HT1080 (cell line): ENCODE measurements at regions not wholly inside any gene's neighbourhood (a gene's known extent, or its start where the extent isn't known, plus 50 kb on each side); places are given as distances from the start of the nearest gene placed in this dataset.

Experiments used
- DNase-seq: peaks from one replicate; pipeline ENCODE4 v3.0.0-alpha.2; 2015; ENCODE audit warnings: low read depth

DNA sequence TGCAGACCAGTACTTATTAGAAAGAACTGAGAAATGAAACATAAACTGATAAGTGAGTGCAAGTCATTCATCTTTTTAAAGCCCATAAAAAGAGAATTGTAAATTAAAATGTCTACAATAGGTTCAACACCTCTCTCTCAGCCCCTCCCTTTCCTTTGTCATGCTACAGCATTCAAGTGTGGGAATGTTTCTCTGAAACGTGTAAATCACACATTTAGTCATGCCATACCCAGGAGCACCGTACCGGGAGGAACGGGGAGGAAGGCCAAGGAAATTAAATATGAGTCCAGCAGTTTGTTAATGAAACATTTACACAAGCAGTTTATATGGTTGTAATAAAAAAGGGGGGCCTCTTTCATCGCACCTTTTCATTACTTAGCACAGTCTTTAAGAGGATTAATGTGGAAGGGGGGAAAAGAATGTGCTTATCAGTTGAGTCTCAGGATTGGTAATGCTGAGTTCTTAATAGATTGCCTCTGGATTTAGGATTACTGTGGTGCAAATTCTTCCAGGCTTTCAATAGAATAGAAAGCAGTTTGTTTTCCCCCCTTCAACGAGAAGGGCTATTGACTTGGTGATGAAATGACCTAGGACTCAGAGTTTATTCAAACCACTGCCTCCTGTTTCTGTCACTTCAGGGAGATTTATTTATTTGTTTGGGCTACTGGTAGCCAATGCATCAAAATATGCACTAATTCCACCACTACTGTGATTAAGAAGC is 176.0 kb upstream of the ZNF608 start:
- DNase-seq: no peak

DNA sequence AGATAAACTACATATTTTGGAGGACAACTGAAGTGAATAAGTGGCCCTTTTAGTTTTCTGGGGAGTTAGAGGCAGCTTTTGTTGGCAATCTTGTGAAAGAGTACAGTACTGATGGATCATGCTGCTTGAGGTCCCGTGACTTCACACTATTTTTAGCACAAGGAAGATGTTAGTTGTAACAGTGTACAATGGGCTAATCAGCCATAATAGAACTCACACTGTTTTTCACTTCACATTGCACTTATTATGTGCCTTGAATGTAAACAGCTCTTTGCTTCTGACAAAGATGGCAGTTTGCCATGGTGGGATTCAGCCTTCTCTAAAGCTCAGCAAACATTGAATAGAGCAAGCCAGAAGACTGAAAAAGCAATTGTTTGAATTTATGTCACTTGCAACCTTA is 176.7 kb upstream of the ZNF608 start:
- DNase-seq: no peak

DNA sequence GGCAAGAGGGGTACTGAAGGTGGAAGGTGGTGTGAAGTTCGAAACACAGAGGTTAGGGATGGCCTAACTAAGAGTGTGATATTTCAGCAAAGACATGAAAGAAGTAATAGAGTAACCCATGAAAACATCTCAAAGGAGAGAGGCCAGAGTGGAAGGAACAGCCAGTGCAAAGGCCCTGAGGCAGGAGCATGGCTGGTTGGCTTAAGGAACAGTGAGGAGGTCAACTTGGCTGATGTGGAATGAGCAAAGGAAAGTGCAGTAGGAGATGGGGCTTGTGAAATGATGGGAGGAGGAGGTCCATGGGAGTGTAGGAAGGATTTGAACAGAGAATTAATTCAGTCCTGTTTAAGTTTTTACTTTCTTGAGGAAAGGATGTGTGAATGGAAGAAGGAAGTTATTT is 178.3 kb upstream of the ZNF608 start:
- DNase-seq: no peak

DNA sequence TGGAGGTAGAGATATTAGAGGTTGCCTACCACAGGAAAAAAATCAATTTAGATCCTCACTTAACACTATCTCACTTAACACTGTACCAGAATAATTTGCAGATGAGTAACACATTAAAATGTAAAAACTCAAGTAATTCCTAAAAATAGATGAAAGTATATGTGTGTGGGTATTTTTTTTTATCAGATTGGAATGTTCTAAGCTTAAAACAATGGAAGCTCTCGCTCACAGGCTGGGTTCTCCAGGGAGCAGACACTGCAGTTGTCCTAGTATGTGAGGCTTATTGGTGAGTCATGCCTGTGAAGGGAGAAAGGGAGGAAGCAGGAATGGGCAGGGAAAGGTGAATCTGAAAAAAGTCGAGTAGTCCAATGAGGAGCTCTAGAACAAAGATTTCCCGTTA is 181.3 kb upstream of the ZNF608 start:
- peak; percentile 84 for DNase-seq

DNA sequence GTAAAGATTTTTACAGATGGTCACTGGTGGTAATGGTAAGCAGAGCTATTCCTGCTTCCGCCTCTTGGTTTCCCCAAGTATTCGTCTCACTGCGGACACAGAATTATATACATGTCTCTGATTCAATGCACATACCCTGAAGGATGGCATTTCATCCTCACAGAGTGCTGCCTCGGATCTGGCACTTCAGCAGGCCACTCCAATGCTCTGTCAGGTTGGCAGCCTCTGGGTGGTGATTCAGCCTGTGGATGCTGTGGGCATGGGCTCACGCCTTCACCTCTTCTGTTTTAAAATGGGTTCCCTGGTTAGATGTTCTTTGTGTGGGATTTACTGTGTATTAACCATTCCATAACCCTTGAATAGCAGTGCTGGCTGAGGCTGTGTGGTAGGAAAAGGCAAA is 182.6 kb upstream of the ZNF608 start:
- DNase-seq: no peak

DNA sequence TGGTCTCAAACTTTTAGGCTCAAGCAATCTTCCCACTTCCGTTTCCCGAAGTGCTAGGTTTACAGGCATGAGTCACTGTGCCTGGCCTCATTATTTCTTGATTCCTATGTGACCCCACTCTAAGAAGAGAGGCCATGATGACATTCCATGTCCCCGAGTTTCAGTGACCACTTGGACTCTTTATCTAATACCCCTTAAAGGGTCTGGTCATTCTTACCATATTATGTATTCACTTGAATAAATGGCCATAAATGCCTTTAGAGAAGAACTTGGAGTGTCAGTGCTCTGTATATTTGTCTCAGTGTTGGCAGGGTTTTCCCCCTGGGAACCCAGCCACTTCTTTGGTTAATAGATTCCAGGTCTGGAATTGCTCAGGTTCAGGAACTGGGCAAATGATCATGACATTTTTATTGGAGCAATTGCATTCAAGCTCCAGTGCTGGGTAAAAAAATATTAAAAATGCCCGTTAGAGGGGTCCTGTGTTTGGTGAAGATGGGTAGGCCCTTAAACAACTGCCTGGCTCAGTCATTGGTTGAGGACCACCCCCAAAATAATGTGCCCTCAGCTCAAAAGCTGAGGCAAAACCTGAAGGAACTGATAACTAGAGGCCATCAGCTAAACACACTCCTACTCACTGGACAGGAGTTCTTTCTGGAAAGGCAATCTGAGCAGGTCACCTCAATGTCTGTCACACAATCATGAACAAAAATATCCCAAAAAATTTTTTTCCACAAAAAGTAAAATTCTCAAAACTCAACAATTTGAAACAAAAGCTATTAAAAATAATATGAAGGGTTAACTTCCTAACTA is 186.6 kb upstream of the ZNF608 start:
- DNase-seq: peak; percentile 74

DNA sequence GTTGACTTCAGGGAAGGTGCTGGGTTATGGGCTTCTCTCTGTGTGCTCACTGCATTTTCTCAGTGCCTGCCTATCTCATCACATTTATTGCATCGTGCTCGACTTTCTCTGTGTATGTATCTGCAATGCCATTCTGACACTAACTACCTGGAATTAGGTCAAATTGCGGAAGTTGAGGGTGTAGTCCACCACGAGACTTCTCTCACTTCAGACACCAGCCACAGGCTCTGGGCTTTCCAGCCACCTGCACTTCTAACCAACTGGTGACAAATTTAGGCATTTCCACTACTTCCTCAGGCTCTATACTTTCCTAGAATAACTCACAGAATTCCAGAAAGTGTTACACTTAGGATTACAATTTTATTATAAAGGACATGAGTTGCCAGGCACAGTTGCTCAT is 188.6 kb upstream of the ZNF608 start:
- no peak for DNase-seq

DNA sequence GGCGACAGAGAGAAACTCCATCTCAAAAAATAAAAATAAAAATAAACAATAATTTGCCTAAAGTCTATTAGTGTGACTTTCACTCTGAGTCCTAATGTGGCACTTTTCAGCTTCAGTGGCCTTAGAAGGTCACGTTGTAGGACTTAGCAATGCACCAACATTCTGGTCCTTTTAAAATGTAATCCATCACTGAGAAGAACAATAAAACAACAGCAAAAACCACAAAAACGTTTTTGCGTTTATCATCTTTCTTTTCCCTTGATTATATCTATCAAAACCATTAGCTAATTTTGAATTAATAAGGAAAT is 190.1 kb upstream of the ZNF608 start:
- no peak for DNase-seq

DNA sequence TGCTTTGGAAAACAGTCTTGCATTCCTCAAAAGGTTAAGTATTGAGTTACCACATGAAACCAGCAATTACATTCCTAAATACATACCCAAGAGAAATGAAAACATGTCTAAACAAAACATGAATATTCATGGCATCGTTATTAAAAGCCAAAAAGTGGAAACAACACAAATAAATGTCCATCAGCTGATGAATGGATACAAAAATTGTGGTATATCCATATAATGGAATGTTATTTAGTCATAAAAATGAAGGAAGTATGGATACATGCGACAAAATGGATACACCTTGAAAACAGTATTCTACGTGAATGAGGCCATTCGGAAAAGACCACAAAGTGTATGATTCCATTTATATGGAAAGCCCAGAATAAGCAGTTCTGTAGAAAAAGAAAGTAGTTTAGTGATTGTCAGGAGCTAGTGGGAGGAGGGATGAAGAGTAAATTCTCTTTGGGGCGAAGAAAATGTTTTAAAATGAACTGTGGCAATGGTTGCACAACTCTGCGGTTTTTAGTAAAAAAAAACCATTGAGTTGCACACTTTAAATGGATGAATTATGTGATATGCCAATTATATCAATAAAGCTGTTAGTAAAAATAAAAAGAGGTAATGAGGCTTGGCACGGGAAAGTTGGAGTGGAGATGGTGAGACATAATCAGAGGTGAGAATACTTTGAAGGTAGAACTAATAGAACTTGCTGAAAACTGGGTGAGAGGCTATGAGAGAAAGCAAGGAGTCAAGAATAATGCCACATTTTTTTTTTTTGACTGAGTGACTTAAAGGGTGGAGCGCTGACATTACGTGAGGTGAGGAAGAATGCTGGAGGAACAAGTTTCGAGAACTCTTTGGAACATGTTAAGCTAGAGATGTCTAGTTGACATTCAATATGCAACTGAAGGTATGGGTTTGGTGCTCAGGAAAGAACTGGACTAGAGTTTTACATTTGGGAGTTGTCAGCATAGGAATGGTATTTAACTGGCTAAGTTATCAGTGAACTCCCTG is 194.9 kb upstream of the ZNF608 start:
- DNase-seq: no peak

DNA sequence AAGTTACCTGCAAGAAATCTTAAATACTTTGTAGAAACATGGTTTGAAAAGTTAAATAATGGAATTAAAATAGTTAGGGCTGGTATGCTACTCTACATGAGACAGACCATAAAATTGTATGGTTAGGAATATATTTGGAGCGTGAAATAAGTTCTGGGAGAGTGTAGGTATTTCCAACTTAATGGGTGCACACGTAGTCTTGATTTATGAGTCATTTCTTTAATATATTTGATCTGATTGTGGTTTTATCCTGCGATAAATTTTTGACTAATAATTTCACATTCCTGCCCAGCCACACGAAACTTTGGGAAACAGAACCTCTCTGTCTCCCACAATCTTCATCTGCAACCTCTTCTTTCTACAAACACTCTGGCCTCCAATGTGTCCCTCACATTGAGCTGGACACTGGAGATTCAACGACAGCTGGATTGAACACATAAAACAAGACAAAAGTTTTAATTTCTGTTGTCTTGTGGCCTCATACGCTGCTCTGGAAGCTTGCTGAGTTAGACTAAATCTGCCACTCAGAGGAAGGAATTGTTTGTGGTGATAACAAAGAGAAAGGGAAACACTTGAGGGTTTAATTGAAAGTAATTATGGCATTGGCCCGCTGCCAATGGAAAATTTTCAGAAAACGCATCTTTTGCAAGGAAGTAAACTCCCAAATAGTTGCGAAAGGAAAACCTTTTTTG is 201.8 kb upstream of the ZNF608 start:
- no peak for DNase-seq

DNA sequence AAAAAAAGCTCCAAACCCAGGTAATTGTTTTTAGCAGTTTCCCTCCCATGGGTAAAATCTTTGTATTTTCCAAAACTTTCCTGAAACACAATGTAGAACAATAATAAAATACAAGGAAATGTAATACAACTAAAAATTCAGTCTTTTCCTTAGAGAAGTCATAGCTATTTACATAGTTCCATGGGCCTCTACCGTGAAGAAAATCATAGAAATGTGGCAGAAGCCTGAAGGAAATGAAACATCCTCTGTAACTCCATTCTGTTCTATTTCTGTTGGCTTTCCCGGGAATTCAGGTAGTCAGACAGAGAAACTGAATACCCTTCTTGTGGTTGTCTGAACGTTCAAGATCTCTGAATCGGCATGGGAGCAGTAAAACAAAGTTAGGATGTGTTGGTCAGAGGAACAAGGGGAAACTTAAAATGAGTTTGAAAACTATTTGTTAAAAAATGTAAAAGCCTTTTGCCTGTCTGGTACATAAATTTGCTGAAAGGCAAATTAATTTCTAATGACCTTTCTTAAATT is 202.4 kb upstream of the ZNF608 start:
- DNase-seq: no peak

DNA sequence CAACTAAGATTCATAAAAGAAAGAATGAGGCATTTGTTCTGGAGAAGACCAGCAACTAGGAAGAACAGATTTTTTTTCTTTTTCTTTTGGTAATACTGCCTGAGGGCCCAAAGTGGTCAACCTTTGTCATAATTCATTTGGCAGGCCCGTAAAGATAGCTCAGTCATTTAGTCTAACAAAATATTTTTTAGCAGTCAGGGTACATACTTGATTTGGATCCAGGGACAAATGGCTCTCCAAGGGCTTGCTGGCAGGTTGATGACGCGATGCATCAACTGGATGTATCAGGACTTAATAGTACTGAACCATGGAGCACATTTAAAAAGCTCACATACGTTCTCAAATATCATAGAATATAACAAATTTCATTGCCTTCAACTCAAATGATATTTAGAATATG is 203.4 kb upstream of the ZNF608 start:
- no peak for DNase-seq

DNA sequence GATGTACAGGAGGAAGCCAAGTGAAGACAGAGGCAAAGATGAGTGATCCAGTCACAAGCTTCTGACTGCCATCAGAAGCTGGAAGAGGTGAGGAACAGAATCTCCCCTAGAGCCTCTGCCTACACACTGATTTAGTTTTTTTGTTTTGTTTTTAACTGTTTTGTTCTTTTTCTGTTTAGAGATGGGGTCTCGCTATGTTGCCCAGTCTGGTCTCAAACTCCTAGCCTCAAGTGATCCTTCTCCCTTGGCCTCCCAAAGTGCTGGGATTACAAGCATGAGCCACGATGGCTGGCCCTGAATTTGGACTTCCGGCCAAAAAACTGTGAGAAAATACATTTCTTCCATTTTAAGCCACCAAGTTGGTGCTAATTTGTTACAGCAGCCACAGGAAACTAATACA is 204.7 kb upstream of the ZNF608 start:
- no peak for DNase-seq

DNA sequence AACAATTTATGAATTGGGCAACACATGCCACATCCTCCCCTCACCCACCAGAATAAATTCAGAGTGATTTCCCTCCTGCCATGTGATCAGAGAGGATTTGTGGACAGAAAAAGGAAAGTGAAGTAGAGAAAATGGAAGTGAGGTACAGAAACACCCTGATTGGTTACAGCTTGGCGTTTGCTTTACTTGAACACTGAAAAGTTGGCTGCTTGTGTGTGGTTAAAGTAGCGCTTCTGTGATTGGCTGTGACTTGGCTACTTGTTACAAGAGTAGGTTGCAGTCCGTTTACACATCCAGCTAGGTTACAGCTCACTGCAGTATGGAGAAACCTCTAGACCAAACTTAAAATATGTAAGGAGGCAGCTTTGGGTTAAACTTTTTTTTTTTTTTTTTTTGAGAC is 205.2 kb upstream of the ZNF608 start:
- DNase-seq: no peak

DNA sequence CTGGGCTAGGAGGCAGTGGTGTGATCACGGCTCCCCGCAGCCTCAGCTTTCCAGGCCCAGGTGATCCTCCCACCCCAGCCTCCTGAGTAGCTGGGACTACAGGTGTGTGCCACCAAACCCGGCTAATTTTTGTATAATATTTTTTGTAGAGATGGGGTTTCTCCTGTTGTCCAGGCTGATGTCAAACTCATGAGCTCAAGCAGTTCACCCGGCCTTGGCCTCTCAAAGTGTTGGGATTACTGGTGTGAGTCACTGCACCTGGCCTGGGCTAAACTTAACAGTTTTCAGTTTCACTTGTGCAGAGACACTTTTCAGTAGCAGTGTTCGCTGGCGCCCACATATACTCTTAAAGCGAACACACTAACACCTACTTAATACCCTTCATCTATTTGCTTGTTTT is 205.6 kb upstream of the ZNF608 start:
- no peak for DNase-seq

DNA sequence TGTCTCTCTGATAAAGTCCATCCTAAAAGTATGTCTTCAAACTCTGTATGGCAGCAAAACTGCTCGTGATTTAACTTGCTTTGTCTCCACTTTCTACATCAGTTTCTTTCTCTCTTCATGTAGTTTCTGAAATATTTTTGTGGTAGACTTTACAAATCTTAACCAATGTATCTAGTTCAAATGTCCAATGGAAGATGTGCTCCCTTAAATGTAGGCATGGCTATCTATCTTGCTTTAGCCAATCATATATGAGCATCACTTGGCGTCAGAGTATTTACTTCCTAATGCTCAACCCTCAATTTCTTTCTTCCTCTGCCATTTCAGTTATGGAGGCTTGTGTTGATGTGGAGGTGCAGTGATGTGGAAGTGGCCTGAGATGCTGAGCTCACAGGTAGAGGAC is 206.1 kb upstream of the ZNF608 start:
- no peak for DNase-seq

DNA sequence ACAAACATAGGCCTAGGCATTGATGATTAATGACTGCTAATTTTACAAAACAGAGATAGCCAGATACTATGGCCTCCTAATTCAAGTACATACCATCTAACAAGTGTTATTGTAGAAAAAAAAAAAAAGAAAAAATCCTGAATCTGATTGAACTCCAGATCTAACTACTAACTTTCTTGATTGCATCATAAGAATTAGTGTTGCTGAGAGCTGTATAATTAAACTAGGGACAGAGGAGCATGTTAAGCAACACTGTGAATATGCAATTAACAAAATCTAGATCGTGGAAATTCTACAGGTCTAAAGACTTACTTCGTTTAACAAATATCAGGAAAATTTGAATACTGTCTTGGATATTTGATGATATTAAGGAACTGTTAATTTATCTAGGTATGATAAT is 208.3 kb upstream of the ZNF608 start:
- no peak for DNase-seq

DNA sequence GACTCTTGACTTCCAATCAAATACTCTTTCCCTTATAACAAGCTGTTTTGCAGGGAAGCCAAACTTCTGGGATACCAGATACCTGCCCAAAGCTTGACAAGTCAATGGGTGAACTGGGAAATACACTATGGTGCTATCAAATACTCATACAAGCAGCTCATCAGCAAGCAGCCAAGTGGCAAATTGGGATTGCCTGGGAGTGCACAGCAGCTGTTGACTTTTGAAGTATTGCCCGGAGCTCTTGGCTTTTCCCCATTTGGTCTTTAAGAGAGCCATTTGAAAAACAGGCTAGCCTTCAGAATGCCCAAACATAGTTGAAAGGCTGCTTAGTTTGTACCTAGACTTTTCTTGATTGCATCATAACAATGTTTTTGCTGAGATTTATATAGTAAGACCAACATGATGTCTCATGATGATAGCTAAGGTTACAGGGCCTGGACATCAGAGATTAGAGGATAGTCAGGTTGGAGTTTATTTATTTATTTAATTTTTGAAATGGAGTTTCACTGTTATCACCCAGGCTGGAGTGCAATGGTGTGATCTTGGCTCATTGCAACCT is 210.1 kb upstream of the ZNF608 start:
- DNase-seq: no peak

DNA sequence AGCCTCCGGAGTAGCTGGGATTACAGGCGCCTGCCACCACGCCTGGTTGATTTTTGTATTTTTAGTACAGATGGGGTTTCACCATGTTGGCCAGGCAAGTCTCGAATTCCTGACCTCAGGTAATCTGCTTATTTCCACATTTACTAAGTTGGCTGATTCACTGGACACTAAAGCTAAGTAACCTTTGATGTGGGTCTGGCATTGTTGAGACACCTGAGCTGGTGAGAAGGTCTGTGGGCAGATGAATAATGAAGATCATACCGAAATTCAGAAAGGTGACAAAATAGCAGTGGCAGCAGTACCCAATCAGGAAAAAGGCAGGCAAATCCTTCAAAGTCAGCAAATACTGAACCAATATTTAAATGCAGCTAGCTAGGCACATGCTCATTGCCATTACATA is 210.6 kb upstream of the ZNF608 start:
- DNase-seq: no peak

DNA sequence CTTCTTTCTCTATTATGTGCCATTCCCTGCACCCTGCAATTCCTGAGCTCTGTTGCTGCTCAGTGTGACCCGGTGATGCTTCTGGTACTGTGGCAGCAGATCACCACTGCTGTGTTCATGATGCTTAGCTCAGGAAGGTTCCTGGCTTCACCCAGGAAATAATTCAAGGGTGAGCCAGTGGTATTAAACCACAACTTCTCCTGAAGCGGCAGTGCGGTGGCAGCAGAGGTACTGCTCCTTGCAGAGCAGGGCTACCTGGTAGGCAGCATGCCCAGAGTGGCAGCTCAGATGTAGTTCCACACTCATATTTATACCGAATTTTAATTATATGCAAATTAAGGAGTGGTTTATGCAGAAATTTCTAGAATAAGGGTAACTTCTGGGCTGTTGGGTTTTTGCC is 213.8 kb upstream of the ZNF608 start:
- DNase-seq: no peak

DNA sequence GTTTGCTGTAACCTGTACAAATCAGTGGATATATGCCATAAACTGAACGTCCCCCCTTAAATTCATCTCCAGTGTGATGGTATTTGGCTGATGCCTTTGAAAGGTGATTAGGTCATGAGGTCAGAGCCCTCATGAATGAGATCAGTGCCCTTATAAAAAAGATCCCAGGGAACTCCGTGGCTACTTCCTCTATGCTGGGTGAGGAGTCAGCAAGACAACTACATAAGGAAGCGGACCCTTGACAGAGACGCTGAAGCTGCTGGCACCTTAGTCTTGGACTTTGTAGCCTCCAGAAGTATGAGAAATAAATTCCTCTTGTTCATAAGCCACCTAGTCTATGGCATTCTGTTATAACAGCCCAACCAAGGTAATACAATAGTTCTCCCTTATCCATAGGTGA is 215.1 kb upstream of the ZNF608 start:
- no peak for DNase-seq
